GM18502 (cell line): ENCODE measurements at regions not wholly inside any gene's neighbourhood (a gene's known extent, or its start where the extent isn't known, plus 50 kb on each side); places are given as distances from the start of the nearest gene placed in this dataset.
"Not testable (repeated sequence)": the region's sequence is repeated elsewhere in the genome, so short reads cannot be mapped to it uniquely, and the experiment has no call there.

ENCODE experiments used
- ATAC-seq: cut with Tn5 transposase; IDR thresholded peaks from one replicate; pipeline ENCODE4 v1.9.1; 2021; ENCODE audit warnings: mild to moderate bottlenecking; ENCODE audit not compliant: unreplicated experiment, poor library complexity

DNA sequence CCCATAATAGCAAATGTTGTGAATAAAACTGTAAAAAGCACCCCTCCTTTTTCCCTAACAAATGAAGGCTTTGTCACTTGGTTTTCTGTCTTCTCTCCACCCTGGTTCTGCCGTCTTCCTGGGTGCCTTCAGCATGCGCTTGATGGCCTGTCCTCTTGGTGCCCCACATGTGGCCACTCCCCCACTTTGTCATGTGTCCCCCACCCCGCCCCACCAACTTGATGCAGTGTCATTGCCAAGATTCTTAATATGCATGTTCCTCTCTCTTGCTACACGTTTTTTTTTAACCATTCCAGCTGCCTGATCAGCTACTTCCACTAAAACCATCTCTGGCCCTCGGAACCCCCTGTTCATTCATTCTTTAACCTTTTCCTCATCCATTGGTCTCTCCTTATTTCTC lies 340.3 kb downstream of the QKI start:
- no peak for ATAC-seq

DNA sequence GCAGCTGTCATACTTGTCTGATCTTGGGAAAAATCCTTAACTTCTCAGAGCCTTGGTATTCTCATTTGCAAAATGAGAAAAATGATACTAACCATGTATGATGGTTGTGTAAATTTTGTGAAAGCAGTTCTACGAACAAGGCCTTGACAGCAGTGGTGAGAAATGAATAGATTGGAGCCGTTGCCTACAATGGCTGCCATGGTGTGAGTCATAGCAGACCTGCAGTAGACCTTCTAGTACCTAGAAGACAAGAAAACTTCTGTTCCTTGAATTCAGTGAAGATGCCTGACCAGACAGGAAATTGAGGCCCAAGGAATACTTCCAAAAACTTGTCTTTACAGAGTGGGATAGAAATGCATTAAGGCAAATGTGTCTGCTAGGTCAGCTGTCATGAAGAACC lies 338.9 kb downstream of the QKI start:
- no peak for ATAC-seq

DNA sequence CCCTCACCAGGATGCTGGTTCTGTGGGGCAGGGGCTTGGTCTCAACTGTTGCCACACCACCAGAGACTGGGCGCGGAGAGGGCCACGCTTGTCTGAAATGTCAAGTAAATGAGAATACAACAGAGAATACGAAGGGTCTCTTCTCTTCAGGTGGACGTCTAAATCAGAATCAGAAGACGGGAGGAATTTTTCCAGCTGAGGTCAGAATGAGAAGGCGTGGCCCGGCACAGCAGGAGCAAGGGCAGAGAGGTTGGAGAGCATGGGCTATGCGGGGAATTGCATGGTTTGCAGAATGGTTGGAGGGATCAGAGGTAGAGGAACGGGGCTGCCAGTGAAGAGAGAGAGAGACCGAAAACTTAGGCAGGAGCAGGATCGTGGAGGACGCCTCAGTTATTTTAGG lies 337.9 kb downstream of the QKI start:
- ATAC-seq: no peak

DNA sequence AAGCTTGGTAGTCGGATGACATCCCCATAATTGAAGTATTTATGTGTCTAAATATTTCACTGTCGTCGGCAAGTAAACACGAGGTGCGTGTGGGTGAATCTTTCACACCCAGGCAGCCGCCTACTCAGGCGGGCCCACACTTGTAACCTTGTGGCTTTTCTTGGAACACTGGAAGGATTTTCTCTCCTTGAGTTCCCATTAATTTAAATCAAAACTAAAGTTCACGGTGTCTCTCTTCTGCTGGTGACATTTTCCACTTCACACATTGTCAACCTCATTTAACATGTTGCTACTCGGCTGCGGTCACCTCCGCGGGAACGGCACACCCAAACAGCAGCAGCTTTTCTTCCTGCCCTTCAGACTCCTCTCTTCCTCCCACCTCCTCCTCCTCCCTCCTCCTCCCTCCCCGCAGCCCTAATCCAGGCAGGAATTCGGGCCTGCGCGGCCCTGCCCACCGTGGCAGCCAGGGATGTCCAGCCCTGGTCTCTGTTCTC lies 336.6 kb downstream of the QKI start:
- ATAC-seq: no peak

DNA sequence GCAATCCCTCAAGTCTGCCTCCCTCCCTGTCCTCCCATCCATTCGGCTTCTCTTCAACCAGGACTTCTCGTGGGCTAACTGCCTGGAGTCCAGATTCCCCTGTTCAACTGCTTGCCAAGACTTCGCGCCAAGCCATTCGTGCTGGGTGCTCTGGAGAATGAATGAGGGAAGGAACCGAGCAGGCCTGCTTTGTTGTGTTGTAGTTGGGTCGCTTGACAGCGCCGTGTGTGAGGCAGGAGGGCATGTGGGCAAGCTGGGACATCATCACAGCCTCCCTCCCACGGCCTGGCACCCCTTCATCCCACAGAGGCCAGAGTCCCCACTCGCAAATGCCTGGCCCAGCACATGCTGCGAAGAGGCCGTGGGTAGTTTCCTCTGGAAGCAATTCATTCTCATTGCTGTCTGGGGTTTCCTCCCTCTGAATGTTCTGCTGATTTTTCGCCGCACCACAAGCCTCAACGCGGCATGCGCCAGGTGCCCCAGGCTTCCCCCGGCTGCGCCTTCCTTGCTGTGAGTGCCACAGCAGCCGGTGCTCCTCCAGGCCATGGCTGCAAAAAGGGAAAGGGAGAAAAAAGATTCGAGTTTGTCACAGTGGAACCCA lies 336.0 kb downstream of the QKI start:
- no peak for ATAC-seq

DNA sequence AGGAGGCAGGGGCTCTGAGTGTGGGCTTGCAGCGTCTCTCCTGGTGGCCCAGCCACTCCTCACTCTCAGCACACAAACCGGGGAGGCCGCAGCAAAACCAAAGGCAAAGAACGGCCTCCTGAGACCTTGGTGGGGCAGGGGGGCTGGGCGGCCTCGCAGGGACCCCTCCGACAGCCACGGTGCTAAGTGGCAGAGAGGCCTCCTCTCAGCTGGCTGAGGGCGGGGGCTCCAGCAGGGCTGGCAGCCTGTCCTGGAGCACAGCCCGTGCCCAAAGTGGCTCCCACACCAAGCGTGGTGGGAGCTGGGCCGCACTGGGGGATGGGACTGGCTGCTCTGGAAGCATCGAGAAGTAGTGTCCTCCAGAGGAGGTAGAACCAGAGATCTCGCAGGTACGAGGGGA lies 334.4 kb downstream of the QKI start:
- ATAC-seq: no peak

DNA sequence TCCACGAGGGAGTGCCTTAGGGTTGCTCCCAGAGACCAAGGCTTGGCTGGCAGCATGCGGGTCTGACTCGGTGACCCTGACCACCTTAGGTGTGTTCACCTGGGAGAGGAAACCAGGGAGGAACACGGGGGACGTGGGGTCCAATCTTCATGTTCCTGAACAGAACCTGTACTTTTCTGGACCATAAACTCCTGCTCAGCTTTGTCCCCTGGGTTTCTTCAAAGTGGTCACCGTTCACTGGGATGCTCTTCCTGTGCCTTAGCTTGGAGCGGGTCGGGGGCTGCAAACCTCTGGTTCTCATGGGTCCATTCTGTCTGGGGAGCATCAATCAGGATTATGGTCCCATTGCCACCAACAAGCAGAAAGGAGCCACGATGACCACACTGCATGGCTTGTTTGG lies 333.5 kb downstream of the QKI start:
- ATAC-seq: no peak

DNA sequence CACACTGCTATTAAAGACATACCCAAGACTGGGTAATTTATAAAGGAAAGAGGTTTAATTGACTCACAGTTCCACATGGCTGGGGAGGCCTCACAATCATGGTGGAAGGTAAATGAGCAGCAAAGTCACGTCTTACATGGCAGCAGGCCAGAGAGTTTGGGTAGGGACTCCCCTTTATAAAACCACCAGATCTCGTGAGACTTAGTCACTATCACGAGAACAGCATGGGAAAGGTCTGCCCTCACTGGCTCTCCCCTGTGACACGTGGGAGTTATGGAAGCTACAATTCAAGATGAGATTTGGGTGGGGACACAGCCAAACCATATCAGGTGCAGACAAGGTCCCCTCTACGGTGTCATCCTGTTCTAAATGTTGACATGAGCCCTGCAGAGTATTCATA lies 332.5 kb downstream of the QKI start:
- ATAC-seq: not testable (repeated sequence)

DNA sequence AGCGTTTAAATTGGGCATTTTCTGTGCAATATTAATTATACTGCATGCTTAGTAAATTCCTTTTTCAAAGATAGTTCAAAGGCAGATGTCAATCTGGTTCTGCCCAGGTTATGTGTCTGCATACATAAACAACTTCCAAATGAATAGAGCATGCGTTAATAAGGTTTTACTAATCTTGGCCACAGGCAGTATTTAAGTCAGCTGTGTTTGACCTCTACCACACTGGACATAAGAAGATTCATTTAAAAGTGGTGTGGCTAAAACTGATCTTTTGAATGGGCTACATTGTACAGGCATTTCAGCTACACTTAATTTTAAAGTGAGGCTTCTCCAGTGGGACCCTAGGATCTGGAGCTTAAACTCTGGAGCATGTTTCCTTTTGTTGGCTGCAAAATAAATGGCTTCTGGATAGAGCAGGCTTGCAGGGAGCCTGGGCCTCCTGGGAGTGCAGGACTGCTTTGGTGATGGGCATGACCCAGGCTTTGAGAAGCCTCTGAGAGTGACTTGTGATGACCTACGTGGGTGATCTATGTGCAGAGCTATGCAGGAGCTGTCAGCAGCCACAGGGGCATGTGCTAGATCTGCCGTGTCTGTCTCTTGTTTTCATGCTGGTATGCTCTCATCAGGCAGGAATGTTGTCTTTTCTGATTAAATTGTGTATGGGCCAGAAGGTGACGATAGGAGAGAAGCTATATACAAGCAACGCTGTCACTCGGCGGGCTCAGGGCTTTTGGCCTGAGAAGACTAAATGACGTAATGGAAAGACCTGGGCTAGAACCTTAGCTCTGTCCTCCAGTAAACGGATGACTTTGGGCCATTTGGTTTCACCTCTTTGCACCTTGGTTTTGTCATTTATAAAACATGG lies 331.2 kb downstream of the QKI start:
- ATAC-seq: no peak

DNA sequence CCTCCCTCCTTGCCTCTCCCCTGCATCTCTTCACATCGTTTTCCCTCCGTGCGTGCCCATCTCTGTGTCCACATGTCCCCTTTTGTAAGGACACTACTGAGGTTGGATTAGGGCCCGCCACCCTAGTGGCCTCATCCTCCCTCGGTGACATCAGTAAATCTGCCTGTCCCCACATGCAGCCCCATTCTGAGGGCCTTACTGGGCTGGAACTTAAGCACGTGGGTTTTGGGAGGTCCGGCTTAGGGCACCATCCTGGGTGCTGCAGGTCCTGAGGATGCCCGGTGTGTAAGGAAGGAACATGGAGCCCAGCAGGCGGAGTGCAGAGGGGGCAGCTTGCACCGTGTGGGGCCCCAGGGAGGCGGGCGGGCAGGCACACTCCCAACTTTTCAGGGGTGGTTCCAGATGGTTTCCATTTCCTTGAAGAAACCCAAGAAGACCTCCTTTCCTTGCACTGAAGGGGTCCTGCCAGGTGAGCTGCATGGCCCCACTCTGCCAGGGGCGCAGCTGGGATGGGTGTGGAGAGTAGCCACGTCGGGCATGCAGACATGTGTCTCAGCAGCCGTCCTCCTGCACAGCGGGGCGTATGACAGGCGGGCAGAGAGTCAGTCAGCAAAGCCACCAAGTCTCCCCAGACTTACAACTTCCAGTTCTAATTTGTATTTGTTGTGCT lies 329.9 kb downstream of the QKI start:
- ATAC-seq: no peak

DNA sequence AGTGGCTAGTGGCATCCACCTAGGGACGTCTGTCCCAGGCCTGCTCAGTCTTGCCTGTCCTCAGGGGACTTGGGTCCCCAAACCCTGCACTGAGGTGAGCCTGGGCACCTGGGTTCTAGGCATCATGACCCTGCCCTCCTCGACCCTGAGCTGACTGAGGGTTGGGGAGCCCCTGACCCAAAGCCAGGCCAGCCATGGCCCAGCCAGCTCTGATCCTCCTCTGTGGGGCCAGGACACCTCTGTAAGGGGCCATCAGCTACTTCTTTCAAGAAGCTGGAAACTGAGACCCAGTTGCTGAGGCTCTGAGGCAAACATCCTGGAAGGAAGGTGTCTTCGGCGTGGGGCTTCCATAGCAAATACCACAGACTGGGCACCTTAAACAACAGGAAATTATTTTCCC lies 329.3 kb downstream of the QKI start:
- ATAC-seq: no peak

DNA sequence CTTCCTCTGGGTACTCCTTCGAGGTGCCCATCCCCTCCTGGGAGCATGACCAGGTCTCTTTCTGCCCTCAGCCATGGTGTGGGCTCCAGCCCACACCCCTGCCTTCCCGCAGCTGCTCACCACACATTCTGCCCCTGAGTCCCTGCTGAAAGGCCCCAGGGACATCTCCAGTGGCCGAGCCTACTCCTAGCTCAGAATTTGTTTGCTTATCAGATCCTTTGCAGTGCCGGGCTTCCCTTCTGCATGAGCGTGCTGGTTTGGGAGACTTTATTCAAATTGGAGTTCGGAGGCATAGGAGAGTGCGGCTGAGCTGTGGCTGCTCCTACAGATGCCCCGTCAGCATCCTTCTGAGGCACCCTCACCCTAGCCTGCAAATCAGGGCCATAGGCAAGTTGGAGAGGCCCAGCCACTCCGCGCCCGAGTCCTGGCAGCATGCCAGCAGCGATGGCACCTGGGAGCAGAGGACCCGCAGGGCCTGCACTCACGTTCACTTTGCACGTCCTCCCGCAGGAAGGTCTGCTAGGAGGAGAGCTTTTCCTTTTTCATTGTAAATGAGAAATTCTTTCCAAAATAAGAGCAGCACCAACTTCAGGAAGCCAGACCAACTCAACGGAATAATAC lies 327.3 kb downstream of the QKI start:
- ATAC-seq: no peak

DNA sequence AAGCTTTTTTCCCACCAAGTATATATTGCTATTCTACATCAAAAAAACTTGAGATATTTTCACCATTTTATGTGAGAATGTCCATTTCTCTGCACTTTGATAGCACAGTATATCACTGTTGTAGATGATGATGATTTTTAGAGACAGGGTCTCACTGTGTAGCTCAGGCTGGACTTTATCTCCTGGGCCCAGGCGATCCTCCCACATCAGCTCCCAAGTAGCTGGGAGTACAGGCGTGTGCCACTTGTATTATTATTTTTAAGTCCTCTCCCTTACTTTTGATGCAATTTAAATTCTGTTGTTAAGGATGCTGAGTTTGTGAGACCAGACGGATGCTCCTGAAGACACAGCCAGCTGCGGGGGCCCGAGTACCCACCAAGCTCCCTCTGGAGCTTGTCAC lies 326.8 kb downstream of the QKI start:
- ATAC-seq: no peak

DNA sequence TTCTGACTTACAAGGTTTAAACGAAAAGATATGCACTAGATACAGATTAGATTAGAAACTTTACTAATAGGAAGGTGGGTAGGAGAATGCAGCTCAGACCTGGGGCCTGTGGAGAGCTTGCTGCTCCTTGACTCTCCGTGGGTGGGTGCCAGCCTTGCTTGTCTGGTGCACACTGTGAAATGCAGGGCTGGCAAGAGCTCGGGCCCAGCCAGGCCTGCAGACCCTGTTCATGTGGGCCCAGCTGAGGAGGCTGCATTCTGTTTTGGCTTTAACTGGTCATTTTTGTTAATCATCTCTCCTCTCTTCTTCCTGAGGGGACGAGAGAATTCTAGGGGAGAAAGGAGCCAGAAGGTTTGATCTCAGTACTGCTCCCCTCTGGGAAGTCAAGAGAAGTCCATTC lies 325.4 kb downstream of the QKI start:
- ATAC-seq: no peak

DNA sequence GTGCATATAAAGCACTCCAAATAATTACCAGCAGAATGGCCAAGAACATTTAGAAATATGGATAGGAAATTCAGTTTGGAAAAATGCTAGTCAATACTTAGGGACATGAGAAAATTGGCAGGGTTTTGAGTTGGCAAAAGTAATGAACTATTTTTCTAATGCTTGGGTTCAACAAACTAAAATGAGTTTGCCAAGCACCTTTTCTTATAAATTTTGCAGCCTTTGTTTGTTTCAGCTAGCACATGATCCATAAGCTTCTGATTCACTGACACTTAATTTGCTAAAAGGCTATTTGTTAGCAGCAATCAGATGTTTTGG lies 324.8 kb downstream of the QKI start:
- no peak for ATAC-seq

DNA sequence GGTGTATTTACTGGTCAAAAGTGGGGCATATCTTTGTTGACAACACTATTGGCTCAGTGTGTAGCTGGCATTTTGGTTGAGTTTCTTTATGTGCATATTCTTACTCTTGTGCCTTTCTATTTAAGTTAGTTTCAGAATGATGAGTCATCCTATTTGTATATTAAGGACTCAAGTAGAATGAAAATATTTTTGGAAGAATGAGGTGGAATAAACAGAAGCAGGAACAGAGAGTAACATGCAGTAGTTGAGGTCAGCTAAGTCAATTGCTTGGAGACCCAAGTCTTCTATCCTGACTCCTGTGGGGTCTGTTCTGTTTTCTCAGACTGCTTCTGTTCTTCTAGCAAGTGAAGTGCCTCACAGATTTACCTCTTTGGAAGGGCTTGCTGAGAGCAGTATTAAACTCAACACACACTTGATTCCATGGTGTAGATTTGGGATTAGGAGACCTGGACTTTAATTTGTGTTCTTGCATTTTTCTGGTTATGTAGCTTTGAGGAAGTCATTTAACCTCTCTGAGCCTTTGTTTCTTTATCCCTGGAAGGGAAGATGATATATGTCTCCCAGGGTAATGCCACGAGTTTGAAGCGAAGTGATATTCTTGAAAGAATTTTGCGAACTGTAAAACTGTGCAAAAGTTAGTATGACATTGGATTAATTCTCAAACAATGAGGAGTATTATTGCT lies 324.3 kb downstream of the QKI start:
- peak; percentile 79 for ATAC-seq

DNA sequence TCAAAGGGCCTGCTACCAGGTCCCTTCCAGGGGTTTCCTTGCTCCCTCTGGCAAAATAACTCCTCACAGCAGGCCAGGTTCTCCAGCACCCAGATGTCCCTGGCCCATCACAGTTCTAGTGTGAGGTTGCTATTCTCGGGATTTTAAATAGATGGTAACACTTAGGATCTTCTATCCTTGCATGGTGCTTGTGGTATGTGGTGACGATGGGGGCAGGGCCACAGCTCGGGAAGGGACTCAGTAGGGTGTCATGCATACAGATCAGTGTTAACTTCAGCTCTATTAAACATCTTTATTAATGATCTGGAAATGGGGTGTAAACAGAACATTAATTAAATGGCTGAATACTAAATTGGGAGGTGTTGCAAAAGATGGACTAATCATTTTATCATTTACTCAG lies 323.8 kb downstream of the QKI start:
- no peak for ATAC-seq

DNA sequence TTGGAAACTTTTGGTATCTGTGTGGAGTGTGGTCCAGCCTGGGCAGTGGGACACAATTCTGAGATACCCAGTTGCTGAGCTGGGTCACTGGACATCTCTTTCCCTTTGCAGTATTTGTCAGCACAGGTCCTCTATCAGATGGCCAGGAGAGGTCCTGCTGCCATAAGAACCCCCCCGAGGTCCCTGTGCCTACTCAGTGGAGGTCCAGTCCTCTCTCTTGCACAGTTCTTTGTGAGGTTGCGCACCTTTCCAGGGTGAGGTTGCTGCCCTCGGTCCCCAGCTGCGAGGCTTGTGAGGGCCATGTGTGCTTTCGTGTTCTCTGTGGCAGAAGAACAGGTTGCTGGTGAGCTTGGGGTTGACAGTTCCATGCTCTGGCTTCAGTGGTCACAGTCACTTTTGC lies 320.6 kb downstream of the QKI start:
- ATAC-seq: no peak

DNA sequence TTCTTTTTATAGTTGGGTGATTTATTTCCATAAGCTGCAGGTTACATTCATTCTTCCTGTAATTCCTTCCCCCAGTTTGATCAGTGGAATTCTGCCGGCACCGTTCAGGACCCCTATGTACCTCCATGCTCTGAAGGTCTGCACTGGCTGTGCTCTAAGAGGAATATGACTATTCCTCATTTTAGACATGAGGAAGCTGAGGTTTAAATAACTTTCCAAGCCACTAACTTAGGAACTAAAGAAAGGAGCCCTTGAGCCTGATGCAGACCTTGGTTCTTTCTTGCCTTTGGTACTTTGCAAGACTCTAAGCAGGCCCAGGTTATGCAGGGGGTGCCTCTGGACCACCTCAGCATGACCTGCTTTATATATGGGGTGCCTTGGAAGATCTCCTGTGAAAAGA lies 318.5 kb downstream of the QKI start:
- no peak for ATAC-seq

DNA sequence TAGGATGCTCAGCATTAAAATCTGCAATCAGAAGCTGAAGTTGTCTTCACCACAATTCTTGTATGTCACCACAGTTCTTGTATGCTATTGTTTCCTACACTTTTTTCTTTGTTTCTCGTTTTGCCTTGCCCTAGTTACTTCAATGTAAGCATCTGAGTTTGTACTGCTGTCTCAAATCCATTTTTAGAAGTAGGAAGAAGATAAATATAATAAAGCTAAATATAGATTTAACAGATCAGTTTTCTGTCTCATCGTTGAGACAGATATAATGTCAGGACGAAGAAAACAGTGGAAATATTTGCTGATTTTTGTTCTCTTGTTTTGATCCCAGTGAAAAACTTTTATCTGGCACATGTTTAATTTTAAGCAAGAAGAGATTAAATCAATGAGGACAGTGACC lies 318.0 kb downstream of the QKI start:
- ATAC-seq: peak; percentile 49

DNA sequence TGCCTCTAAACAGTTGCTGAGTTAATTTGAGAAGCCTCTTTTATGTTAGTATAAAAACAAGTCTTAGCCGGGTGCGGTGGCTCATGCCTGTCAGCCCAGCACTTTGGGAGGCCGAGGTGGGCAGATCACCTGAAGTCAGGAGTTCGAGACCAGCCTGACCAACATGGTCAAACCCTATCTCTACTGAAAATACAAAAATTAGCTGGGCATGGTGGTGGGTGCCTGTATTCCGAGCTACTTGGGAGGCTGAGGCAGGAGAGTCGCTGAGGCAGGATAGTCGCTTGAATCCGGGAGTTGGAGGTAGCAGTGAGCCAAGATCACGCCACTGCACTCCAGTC lies 317.5 kb downstream of the QKI start:
- ATAC-seq: not testable (repeated sequence)
